Fibroblast of lung (primary cell): ENCODE measurements at regions not wholly inside any gene's neighbourhood (a gene's known extent, or its start where the extent isn't known, plus 50 kb on each side); places are given as distances from the start of the nearest gene placed in this dataset.

Experiments
- DNase-seq, 2 donors: peaks; one replicate each; pipeline versions ENCODE4 v3.0.0 to v3.0.0-alpha.2; 2010; ENCODE audit warnings: low read depth in 2 of 2
- H2AFZ ChIP-seq: 2 replicates; pipeline ENCODE4 v1.5.1; 2012; ENCODE audit warnings: low read length, control low read depth, inconsistent platforms
- H3K27ac ChIP-seq: 2 replicates; pipeline ENCODE4 v1.5.1; 2011; ENCODE audit warnings: low read length, control low read depth; ENCODE audit not compliant: insufficient read depth
- H3K27me3 ChIP-seq: 2 replicates; pipeline ENCODE4 v1.5.1; 2011; ENCODE audit warnings: mild to moderate bottlenecking, low read length; ENCODE audit not compliant: control insufficient read depth, insufficient read depth
- H3K36me3 ChIP-seq: 2 replicates; pipeline ENCODE4 v1.5.1; 2011; ENCODE audit warnings: low read length; ENCODE audit not compliant: control insufficient read depth, insufficient read depth
- H3K4me1 ChIP-seq: 2 replicates; pipeline ENCODE4 v1.5.1; 2011; ENCODE audit warnings: low read length; ENCODE audit not compliant: control insufficient read depth, insufficient read depth; ENCODE audit errors: extremely low read depth
- H3K4me2 ChIP-seq: 2 replicates; pipeline ENCODE4 v1.5.1; 2011; ENCODE audit warnings: low read length, control low read depth; ENCODE audit not compliant: insufficient read depth; ENCODE audit errors: extremely low read depth
- H3K4me3 ChIP-seq, 4 experiments: fragments of 200-600 bp in 1 of 4; sonication (generic) in 1 of 4; replicated peaks in 1 of 4; 2 replicates each; pipeline ENCODE4 v1.5.1; 2011 to 2016; ENCODE audit warnings: low read length in 4 of 4, low read depth in 3 of 4, mild to moderate bottlenecking in 3 of 4, control low read depth in 2 of 4, inconsistent platforms in 1 of 4, mixed read lengths in 1 of 4; ENCODE audit not compliant: insufficient read depth in 1 of 4; ENCODE audit errors: control extremely low read depth in 1 of 4
- H3K79me2 ChIP-seq: 2 replicates; pipeline ENCODE4 v1.5.1; 2012; ENCODE audit warnings: mild to moderate bottlenecking, low read length, inconsistent platforms; ENCODE audit not compliant: control insufficient read depth, insufficient read depth
- H3K9ac ChIP-seq: 2 replicates; pipeline ENCODE4 v1.5.1; 2011; ENCODE audit warnings: mild to moderate bottlenecking, low read length, control low read depth; ENCODE audit not compliant: insufficient read depth
- H3K9me3 ChIP-seq: 2 replicates; pipeline ENCODE4 v1.5.1; 2012; ENCODE audit warnings: low read depth, low read length; ENCODE audit not compliant: control insufficient read depth, insufficient read depth
- H4K20me1 ChIP-seq: 2 replicates; pipeline ENCODE4 v1.5.1; 2011; ENCODE audit warnings: low read length; ENCODE audit not compliant: control insufficient read depth, insufficient read depth; ENCODE audit errors: extremely low read depth
- CTCF ChIP-seq, 2 donors: IDR thresholded peaks in 1 of 2; conservative IDR thresholded peaks in 1 of 2; 1 replicate in 1 of 2; 2 replicates in 1 of 2; pipeline ENCODE4 v1.5.1; 2011 to 2012; ENCODE audit warnings: low read length in 2 of 2, control low read depth in 1 of 2, inconsistent platforms in 1 of 2, low read depth in 1 of 2, mild to moderate bottlenecking in 1 of 2
- EZH2 ChIP-seq: IDR thresholded peaks from 2 replicates; pipeline ENCODE4 v1.5.1; 2012; ENCODE audit warnings: low read length, control low read depth, mild to moderate bottlenecking; ENCODE audit errors: missing control alignments

- Histone ChIP-seq H2AFZ (no peak overlapping the region), H3K9ac (no peak overlapping the region), H3K79me2 (peaks cover 26% of the 10 kb centered on the region), H3K4me1 (peaks cover 2% of the 10 kb centered on the region), H3K9me3 (no peaks in the 10 kb centered on the region), H4K20me1 (no peaks in the 10 kb centered on the region), H3K4me3 (peak overlapping the region; percentile 67 to 90 (median 76)), H3K27ac (peak overlapping the region; percentile 74), H3K27me3 (no peaks in the 10 kb centered on the region), H3K36me3 (peaks cover 7% of the 10 kb centered on the region), H3K4me2 (peak overlapping the region; percentile 77)
- TF ChIP-seq EZH2 (no peak), CTCF (conservative IDR thresholded peaks at IDR 0.05 in 1 of 2, IDR thresholded peaks at IDR 0.05 in 1 of 2; ENCODE audit: low read depth in 1 of 2, low read length in 2 of 2) (no peak)
- DNase-seq, result no peak
These were observed 125.0 kb upstream of the ZNF746 start for GRCh38 chr7:149622444-149623210.

GRCh38 chr7:149621776-149622175 lies 124.2 kb upstream of the ZNF746 start:
- H3K9me3 ChIP-seq, result no peaks in the 10 kb centered on the region
- TF ChIP-seq CTCF (conservative IDR thresholded peaks at IDR 0.05 in 1 of 2, IDR thresholded peaks at IDR 0.05 in 1 of 2; ENCODE audit: low read depth in 1 of 2, low read length in 2 of 2), result no peak
- TF ChIP-seq EZH2, result no peak
- H3K4me2 ChIP-seq, result no peak overlapping the region
- peaks cover 12% of the 10 kb centered on the region for H3K36me3 ChIP-seq
- H3K27ac ChIP-seq, result no peak overlapping the region
- H3K9ac ChIP-seq, result no peak overlapping the region
- H3K27me3 ChIP-seq, result no peaks in the 10 kb centered on the region
- H3K4me3 ChIP-seq, result no peak overlapping the region
- no peak overlapping the region for H2AFZ ChIP-seq
- H3K79me2 ChIP-seq, result peaks cover 26% of the 10 kb centered on the region
- peaks cover 2% of the 10 kb centered on the region for H3K4me1 ChIP-seq
- H4K20me1 ChIP-seq, result no peaks in the 10 kb centered on the region
- no peak for DNase-seq

GRCh38 chr7:149620961-149621360 lies 123.4 kb upstream of the ZNF746 start:
- Histone ChIP-seq H3K36me3 (peaks cover 17% of the 10 kb centered on the region), H3K9me3 (no peaks in the 10 kb centered on the region), H3K9ac (no peak overlapping the region), H3K4me3 (no peak overlapping the region), H3K79me2 (peaks cover 26% of the 10 kb centered on the region), H3K4me1 (peaks cover 2% of the 10 kb centered on the region), H3K4me2 (no peak overlapping the region), H2AFZ (no peak overlapping the region), H3K27ac (no peak overlapping the region), H3K27me3 (no peaks in the 10 kb centered on the region), H4K20me1 (no peaks in the 10 kb centered on the region)
- TF ChIP-seq EZH2 (no peak), CTCF (conservative IDR thresholded peaks at IDR 0.05 in 1 of 2, IDR thresholded peaks at IDR 0.05 in 1 of 2; ENCODE audit: low read depth in 1 of 2, low read length in 2 of 2) (no peak)
- DNase-seq, result no peak
